ENCODE measurements at regions not wholly inside any gene's neighbourhood (a gene's known extent, or its start where the extent isn't known, plus 50 kb on each side); places are given as distances from the start of the nearest gene placed in this dataset.

- TF ChIP-seq GATA1 (IDR thresholded peaks at IDR 0.05; ENCODE audit: low read depth, low read length), result no peak
- no peak for TF ChIP-seq POLR2A (IDR thresholded peaks at IDR 0.05; ENCODE audit: low read length)
- DNase-seq, result no peak
Observed at GRCh38 chr11:10627291-10627690, 58.8 kb upstream of the LYVE1 start.

GRCh38 chr11:10625982-10626311 is 57.5 kb upstream of the LYVE1 start:
- DNase-seq, result no peak
- TF ChIP-seq POLR2A (IDR thresholded peaks at IDR 0.05; ENCODE audit: low read length) (no peak), GATA1 (IDR thresholded peaks at IDR 0.05; ENCODE audit: low read depth, low read length) (no peak)

- TF ChIP-seq POLR2A (IDR thresholded peaks at IDR 0.05; ENCODE audit: low read length) (no peak), GATA1 (IDR thresholded peaks at IDR 0.05; ENCODE audit: low read depth, low read length) (no peak)
- DNase-seq, result no peak
Observed at GRCh38 chr11:10625281-10625981, 57.0 kb upstream of the LYVE1 start.

- no peak for TF ChIP-seq POLR2A (IDR thresholded peaks at IDR 0.05; ENCODE audit: low read length)
- TF ChIP-seq GATA1 (IDR thresholded peaks at IDR 0.05; ENCODE audit: low read depth, low read length), result no peak
- peak in 1 of 2 experiments; percentile 20 for DNase-seq
Observed at GRCh38 chr11:10623797-10624761, 55.6 kb upstream of the LYVE1 start.

- TF ChIP-seq GATA1 (IDR thresholded peaks at IDR 0.05; ENCODE audit: low read depth, low read length) (no peak), POLR2A (IDR thresholded peaks at IDR 0.05; ENCODE audit: low read length) (no peak)
- DNase-seq, result no peak
Observed at GRCh38 chr11:10622957-10623791, 54.7 kb upstream of the LYVE1 start.

GRCh38 chr11:10622108-10622507 is 53.6 kb upstream of the LYVE1 start:
- DNase-seq, result no peak
- TF ChIP-seq GATA1 (IDR thresholded peaks at IDR 0.05; ENCODE audit: low read depth, low read length), result no peak
- no peak for TF ChIP-seq POLR2A (IDR thresholded peaks at IDR 0.05; ENCODE audit: low read length)

- no peak for DNase-seq
- TF ChIP-seq GATA1 (IDR thresholded peaks at IDR 0.05; ENCODE audit: low read depth, low read length) (no peak), POLR2A (IDR thresholded peaks at IDR 0.05; ENCODE audit: low read length) (no peak)
Observed at GRCh38 chr11:10619131-10619680, 50.7 kb upstream of the LYVE1 start.

- TF ChIP-seq GATA1 (IDR thresholded peaks at IDR 0.05; ENCODE audit: low read depth, low read length) (no peak), POLR2A (IDR thresholded peaks at IDR 0.05; ENCODE audit: low read length) (no peak)
- DNase-seq, result no peak
Observed at GRCh38 chr11:10618490-10618889, 50.0 kb upstream of the LYVE1 start.
